ENCODE measurements at regions not wholly inside any gene's neighbourhood (a gene's known extent, or its start where the extent isn't known, plus 50 kb on each side); places are given as distances from the start of the nearest gene placed in this dataset.

GRCh38 chr5:103621548-103621930 lies 59.0 kb upstream of the NUDT12 start:
- H3K4me3 ChIP-seq (ENCODE audit: low read depth in 1 of 3, low read length in 3 of 3), result no peak overlapping the region
- WGBS, result 95% methylated on average over 1 of the region's 1 CpG
- H3K27me3 ChIP-seq (ENCODE audit: control insufficient read depth in 4 of 4, insufficient read depth in 4 of 4, low read length in 3 of 4), result no peaks in the 10 kb centered on the region
- TF ChIP-seq HNF4A (conservative IDR thresholded peaks at IDR 0.05) (no peak), FOXA1 (IDR thresholded peaks at IDR 0.05) (no peak), CTCF (IDR thresholded peaks at IDR 0.05; ENCODE audit: low read depth, low read length, missing input control) (no peak), MAX (IDR thresholded peaks at IDR 0.05) (no peak), RXRA (IDR thresholded peaks at IDR 0.05) (no peak), RAD21 (IDR thresholded peaks at IDR 0.05) (no peak), EGR1 (IDR thresholded peaks at IDR 0.05; ENCODE audit: low read depth in 2 of 2) (no peak), FOXA2 (IDR thresholded peaks at IDR 0.05) (no peak), SP1 (IDR thresholded peaks at IDR 0.05) (no peak), JUND (IDR thresholded peaks at IDR 0.05) (no peak), YY1 (IDR thresholded peaks at IDR 0.05) (no peak), TAF1 (conservative IDR thresholded peaks at IDR 0.05) (no peak), ZBTB33 (IDR thresholded peaks at IDR 0.05) (no peak), HNF4G (IDR thresholded peaks at IDR 0.05) (no peak), GABPA (IDR thresholded peaks at IDR 0.05 in 1 of 2, conservative IDR thresholded peaks at IDR 0.05 in 1 of 2) (no peak), NR2F2 (IDR thresholded peaks at IDR 0.05) (no peak)
- TF ChIP-seq, protein P1, sequence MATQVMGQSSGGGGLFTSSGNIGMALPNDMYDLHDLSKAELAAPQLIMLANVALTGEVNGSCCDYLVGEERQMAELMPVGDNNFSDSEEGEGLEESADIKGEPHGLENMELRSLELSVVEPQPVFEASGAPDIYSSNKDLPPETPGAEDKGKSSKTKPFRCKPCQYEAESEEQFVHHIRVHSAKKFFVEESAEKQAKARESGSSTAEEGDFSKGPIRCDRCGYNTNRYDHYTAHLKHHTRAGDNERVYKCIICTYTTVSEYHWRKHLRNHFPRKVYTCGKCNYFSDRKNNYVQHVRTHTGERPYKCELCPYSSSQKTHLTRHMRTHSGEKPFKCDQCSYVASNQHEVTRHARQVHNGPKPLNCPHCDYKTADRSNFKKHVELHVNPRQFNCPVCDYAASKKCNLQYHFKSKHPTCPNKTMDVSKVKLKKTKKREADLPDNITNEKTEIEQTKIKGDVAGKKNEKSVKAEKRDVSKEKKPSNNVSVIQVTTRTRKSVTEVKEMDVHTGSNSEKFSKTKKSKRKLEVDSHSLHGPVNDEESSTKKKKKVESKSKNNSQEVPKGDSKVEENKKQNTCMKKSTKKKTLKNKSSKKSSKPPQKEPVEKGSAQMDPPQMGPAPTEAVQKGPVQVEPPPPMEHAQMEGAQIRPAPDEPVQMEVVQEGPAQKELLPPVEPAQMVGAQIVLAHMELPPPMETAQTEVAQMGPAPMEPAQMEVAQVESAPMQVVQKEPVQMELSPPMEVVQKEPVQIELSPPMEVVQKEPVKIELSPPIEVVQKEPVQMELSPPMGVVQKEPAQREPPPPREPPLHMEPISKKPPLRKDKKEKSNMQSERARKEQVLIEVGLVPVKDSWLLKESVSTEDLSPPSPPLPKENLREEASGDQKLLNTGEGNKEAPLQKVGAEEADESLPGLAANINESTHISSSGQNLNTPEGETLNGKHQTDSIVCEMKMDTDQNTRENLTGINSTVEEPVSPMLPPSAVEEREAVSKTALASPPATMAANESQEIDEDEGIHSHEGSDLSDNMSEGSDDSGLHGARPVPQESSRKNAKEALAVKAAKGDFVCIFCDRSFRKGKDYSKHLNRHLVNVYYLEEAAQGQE (IDR thresholded peaks at IDR 0.05), result no peak
- TF ChIP-seq, protein P2, sequence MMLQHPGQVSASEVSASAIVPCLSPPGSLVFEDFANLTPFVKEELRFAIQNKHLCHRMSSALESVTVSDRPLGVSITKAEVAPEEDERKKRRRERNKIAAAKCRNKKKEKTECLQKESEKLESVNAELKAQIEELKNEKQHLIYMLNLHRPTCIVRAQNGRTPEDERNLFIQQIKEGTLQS (IDR thresholded peaks at IDR 0.05), result no peak
- no peak for DNase-seq (ENCODE audit: low spot score)
- H3K9ac ChIP-seq (ENCODE audit: low read depth in 1 of 2, low read length in 2 of 2), result no peak overlapping the region
- H3K27ac ChIP-seq (ENCODE audit: low read depth in 1 of 2, low read length in 2 of 2), result no peak overlapping the region
- no peaks in the 10 kb centered on the region for H3K36me3 ChIP-seq (ENCODE audit: control insufficient read depth in 4 of 4, insufficient read depth in 3 of 4, low read depth in 1 of 4, low read length in 3 of 4)
- H3K4me1 ChIP-seq (ENCODE audit: control insufficient read depth in 4 of 4, insufficient read depth in 4 of 4, low read length in 3 of 4), result peaks cover 2 to 12% (median 10%) of the 10 kb centered on the region in 4 donors
- H3K9me3 ChIP-seq (ENCODE audit: control insufficient read depth in 4 of 4, low read length in 3 of 4), result no peaks in the 10 kb centered on the region

All from liver (tissue), 8 donors.